ENCODE measurements at regions not wholly inside any gene's neighbourhood (a gene's known extent, or its start where the extent isn't known, plus 50 kb on each side); places are given as distances from the start of the nearest gene placed in this dataset.

DNA sequence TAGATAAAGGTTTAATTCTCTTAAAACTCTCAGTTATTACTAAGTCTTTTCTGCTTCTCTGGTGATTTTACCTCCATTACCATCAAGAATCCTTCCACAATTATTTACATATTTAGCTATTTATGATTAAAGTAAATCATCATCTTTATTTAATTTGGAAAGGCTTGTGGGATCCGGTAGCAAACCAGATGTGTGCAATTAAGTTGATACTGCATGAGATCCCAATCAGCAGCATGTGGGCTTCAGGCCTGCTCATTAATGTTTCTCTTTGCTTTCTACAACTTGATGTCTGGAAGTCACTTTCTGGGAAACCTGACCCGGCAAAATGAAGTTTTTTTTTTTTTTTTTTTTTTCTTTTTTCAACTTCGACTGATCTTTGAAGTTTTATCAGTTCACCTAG lies 558.4 kb upstream of the ANO5 start:
- no peaks in the 10 kb centered on the region for H3K27me3 ChIP-seq (ENCODE audit: control insufficient read depth in 3 of 3, insufficient read depth in 3 of 3, low read length in 2 of 3)
- TF ChIP-seq, protein P1, sequence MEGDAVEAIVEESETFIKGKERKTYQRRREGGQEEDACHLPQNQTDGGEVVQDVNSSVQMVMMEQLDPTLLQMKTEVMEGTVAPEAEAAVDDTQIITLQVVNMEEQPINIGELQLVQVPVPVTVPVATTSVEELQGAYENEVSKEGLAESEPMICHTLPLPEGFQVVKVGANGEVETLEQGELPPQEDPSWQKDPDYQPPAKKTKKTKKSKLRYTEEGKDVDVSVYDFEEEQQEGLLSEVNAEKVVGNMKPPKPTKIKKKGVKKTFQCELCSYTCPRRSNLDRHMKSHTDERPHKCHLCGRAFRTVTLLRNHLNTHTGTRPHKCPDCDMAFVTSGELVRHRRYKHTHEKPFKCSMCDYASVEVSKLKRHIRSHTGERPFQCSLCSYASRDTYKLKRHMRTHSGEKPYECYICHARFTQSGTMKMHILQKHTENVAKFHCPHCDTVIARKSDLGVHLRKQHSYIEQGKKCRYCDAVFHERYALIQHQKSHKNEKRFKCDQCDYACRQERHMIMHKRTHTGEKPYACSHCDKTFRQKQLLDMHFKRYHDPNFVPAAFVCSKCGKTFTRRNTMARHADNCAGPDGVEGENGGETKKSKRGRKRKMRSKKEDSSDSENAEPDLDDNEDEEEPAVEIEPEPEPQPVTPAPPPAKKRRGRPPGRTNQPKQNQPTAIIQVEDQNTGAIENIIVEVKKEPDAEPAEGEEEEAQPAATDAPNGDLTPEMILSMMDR (IDR thresholded peaks at IDR 0.05; ENCODE audit: control extremely low read depth, extremely low read depth), result no peak
- no peak for DNase-seq
- H3K4me3 ChIP-seq, result no peak overlapping the region
- H3K4me1 ChIP-seq (ENCODE audit: control insufficient read depth in 5 of 5, insufficient read depth in 5 of 5, low read length in 5 of 5), result no peaks in the 10 kb centered on the region
- H3K9ac ChIP-seq (ENCODE audit: insufficient read depth in 1 of 2, low read length in 2 of 2), result no peak overlapping the region
- no peaks in the 10 kb centered on the region for H3K36me3 ChIP-seq (ENCODE audit: control insufficient read depth in 4 of 4, insufficient read depth in 4 of 4, low read length in 4 of 4)
- ATAC-seq (ENCODE audit: insufficient read depth, low FRiP score), result no peak
- H3K27ac ChIP-seq (ENCODE audit: low read depth in 1 of 2, low read length in 1 of 2), result no peak overlapping the region
- 75 to 81% methylated on average over 3 of the region's 3 CpGs for WGBS, 2 donors
- H3K9me3 ChIP-seq (ENCODE audit: control insufficient read depth in 4 of 4, insufficient read depth in 3 of 4, low read length in 3 of 4), result peaks cover 0 to 3% (median 1%) of the 10 kb centered on the region in 4 donors

- no peak overlapping the region for H3K27ac ChIP-seq (ENCODE audit: low read depth in 1 of 2, low read length in 1 of 2)
- H3K9ac ChIP-seq (ENCODE audit: insufficient read depth in 1 of 2, low read length in 2 of 2), result no peak overlapping the region
- TF ChIP-seq, protein P1 (IDR thresholded peaks at IDR 0.05; ENCODE audit: control extremely low read depth, extremely low read depth), result no peak
- H3K4me1 ChIP-seq (ENCODE audit: control insufficient read depth in 5 of 5, insufficient read depth in 5 of 5, low read length in 5 of 5), result no peaks in the 10 kb centered on the region
- no peaks in the 10 kb centered on the region for H3K36me3 ChIP-seq (ENCODE audit: control insufficient read depth in 4 of 4, insufficient read depth in 4 of 4, low read length in 4 of 4)
- no peak for DNase-seq
- ATAC-seq (ENCODE audit: insufficient read depth, low FRiP score), result no peak
- peaks cover 0 to 3% (median 1%) of the 10 kb centered on the region in 4 donors for H3K9me3 ChIP-seq (ENCODE audit: control insufficient read depth in 4 of 4, insufficient read depth in 3 of 4, low read length in 3 of 4)
- no peaks in the 10 kb centered on the region for H3K27me3 ChIP-seq (ENCODE audit: control insufficient read depth in 3 of 3, insufficient read depth in 3 of 3, low read length in 2 of 3)
- no peak overlapping the region for H3K4me3 ChIP-seq
Measured at GRCh38 chr11:21634956-21635355, 557.9 kb upstream of the ANO5 start.

GRCh38 chr11:21635394-21636145 lies 557.3 kb upstream of the ANO5 start:
- Histone ChIP-seq H3K27me3 (ENCODE audit: control insufficient read depth in 3 of 3, insufficient read depth in 3 of 3, low read length in 2 of 3) (no peaks in the 10 kb centered on the region), H3K4me1 (ENCODE audit: control insufficient read depth in 5 of 5, insufficient read depth in 5 of 5, low read length in 5 of 5) (no peaks in the 10 kb centered on the region), H3K9me3 (ENCODE audit: control insufficient read depth in 4 of 4, insufficient read depth in 3 of 4, low read length in 3 of 4) (peaks cover 0 to 3% (median 1%) of the 10 kb centered on the region in 4 donors), H3K27ac (ENCODE audit: low read depth in 1 of 2, low read length in 1 of 2) (no peak overlapping the region), H3K9ac (ENCODE audit: insufficient read depth in 1 of 2, low read length in 2 of 2) (no peak overlapping the region), H3K4me3 (no peak overlapping the region), H3K36me3 (ENCODE audit: control insufficient read depth in 4 of 4, insufficient read depth in 4 of 4, low read length in 4 of 4) (no peaks in the 10 kb centered on the region)
- TF ChIP-seq, protein P1 (IDR thresholded peaks at IDR 0.05; ENCODE audit: control extremely low read depth, extremely low read depth), result no peak
- ATAC-seq (ENCODE audit: insufficient read depth, low FRiP score) (no peak), DNase-seq (no peak)
- WGBS, 2 donors, result 24 to 42% methylated on average over 2 of the region's 2 CpGs

- H3K9ac ChIP-seq (ENCODE audit: insufficient read depth in 1 of 2, low read length in 2 of 2), result no peak overlapping the region
- ATAC-seq (ENCODE audit: insufficient read depth, low FRiP score) (no peak), DNase-seq (no peak)
Measured at GRCh38 chr11:21636561-21636960, 556.3 kb upstream of the ANO5 start.

More at GRCh38 chr11:21636561-21636960, 556.3 kb upstream of the ANO5 start:
- TF ChIP-seq, protein P1 (IDR thresholded peaks at IDR 0.05; ENCODE audit: control extremely low read depth, extremely low read depth), result no peak
- Histone ChIP-seq H3K27ac (ENCODE audit: low read depth in 1 of 2, low read length in 1 of 2) (no peak overlapping the region), H3K4me1 (ENCODE audit: control insufficient read depth in 5 of 5, insufficient read depth in 5 of 5, low read length in 5 of 5) (no peaks in the 10 kb centered on the region), H3K4me3 (no peak overlapping the region), H3K36me3 (ENCODE audit: control insufficient read depth in 4 of 4, insufficient read depth in 4 of 4, low read length in 4 of 4) (no peaks in the 10 kb centered on the region), H3K27me3 (ENCODE audit: control insufficient read depth in 3 of 3, insufficient read depth in 3 of 3, low read length in 2 of 3) (no peaks in the 10 kb centered on the region), H3K9me3 (ENCODE audit: control insufficient read depth in 4 of 4, insufficient read depth in 3 of 4, low read length in 3 of 4) (peaks cover 0 to 3% (median 1%) of the 10 kb centered on the region in 4 donors)
